Activated T-cell treated with anti-CD3 and anti-CD28 coated beads for 4 hours (primary cell): ENCODE measurements at regions not wholly inside any gene's neighbourhood (a gene's known extent, or its start where the extent isn't known, plus 50 kb on each side); places are given as distances from the start of the nearest gene placed in this dataset.

Experiments used
- DNase-seq: peaks from one replicate; pipeline ENCODE4 v3.0.0-alpha.2; 2020

GRCh38 chr15:36371509-36371908 is 207.9 kb upstream of the CDIN1 start:
- DNase-seq = no peak

GRCh38 chr15:36372968-36373367 is 206.5 kb upstream of the CDIN1 start:
- DNase-seq = no peak

GRCh38 chr15:36373550-36373949 is 205.9 kb upstream of the CDIN1 start:
- DNase-seq = no peak

- DNase-seq = no peak
Measured at GRCh38 chr15:36389107-36389506, 190.3 kb upstream of the CDIN1 start.

GRCh38 chr15:36390491-36390890 is 188.9 kb upstream of the CDIN1 start:
- no peak for DNase-seq

GRCh38 chr15:36392676-36393266 is 186.7 kb upstream of the CDIN1 start:
- DNase-seq = no peak

GRCh38 chr15:36398212-36398611 is 181.2 kb upstream of the CDIN1 start:
- no peak for DNase-seq

- DNase-seq = no peak
Measured at GRCh38 chr15:36399276-36399675, 180.2 kb upstream of the CDIN1 start.

GRCh38 chr15:36400936-36401585 is 178.4 kb upstream of the CDIN1 start:
- no peak for DNase-seq

GRCh38 chr15:36401586-36401966 is 177.8 kb upstream of the CDIN1 start:
- DNase-seq = no peak

- DNase-seq = no peak
Measured at GRCh38 chr15:36403351-36403750, 176.1 kb upstream of the CDIN1 start.

- no peak for DNase-seq
Measured at GRCh38 chr15:36406366-36406765, 173.1 kb upstream of the CDIN1 start.

- no peak for DNase-seq
Measured at GRCh38 chr15:36406911-36407310, 172.5 kb upstream of the CDIN1 start.

GRCh38 chr15:36407647-36408046 is 171.8 kb upstream of the CDIN1 start:
- no peak for DNase-seq

- DNase-seq = no peak
Measured at GRCh38 chr15:36409819-36410218, 169.6 kb upstream of the CDIN1 start.

- no peak for DNase-seq
Measured at GRCh38 chr15:36414670-36415069, 164.8 kb upstream of the CDIN1 start.

- no peak for DNase-seq
Measured at GRCh38 chr15:36415643-36416042, 163.8 kb upstream of the CDIN1 start.

- no peak for DNase-seq
Measured at GRCh38 chr15:36422631-36423030, 156.8 kb upstream of the CDIN1 start.

- DNase-seq = no peak
Measured at GRCh38 chr15:36426691-36427090, 152.7 kb upstream of the CDIN1 start.

GRCh38 chr15:36428102-36428845 is 151.2 kb upstream of the CDIN1 start:
- no peak for DNase-seq

- DNase-seq = no peak
Measured at GRCh38 chr15:36429707-36430106, 149.7 kb upstream of the CDIN1 start.

GRCh38 chr15:36430280-36430679 is 149.1 kb upstream of the CDIN1 start:
- no peak for DNase-seq

GRCh38 chr15:36430726-36431265 is 148.6 kb upstream of the CDIN1 start:
- no peak for DNase-seq

- no peak for DNase-seq
Measured at GRCh38 chr15:36432161-36432560, 147.3 kb upstream of the CDIN1 start.
